Panc1 (cell line): ENCODE measurements at regions not wholly inside any gene's neighbourhood (a gene's known extent, or its start where the extent isn't known, plus 50 kb on each side); places are given as distances from the start of the nearest gene placed in this dataset.

Experiments
- ATAC-seq: fragments of 200-7000 bp; cut with Tn5 transposase; 2 replicates; pipeline ENCODE4 v1.9.1; 2020; ENCODE audit warnings: mild to moderate bottlenecking, moderate library complexity
- BruUV-seq: library from RNA; stranded (reverse); fragments of 400-500 nt; replicated peaks from 2 replicates; lab custom pipeline; 2021; lab: Mats Ljungman, UMichigan
- CTCF ChIA-PET: fragments of 300-600 bp; sonication (Branson Sonifier 250); formaldehyde crosslinking; loops from one replicate; lab custom pipeline; 2022; ENCODE audit warnings: antibody characterized with exemption; lab: Charles Lee
- POLR2A ChIA-PET: fragments of 300-600 bp; sonication (Branson Sonifier 250); formaldehyde crosslinking; loops from one replicate; lab custom pipeline; 2022; ENCODE audit warnings: antibody characterized with exemption; lab: Charles Lee
- DNase-seq: peaks from one replicate; pipeline ENCODE4 v3.0.0-alpha.2; 2010; ENCODE audit warnings: low read depth, low spot score
- H3K27ac ChIP-seq: 2 replicates; pipeline ENCODE4 v1.5.1; 2011; ENCODE audit warnings: mild to moderate bottlenecking, low read length, inconsistent platforms
- H3K27me3 ChIP-seq: fragments of 200-500 bp; sonication (Bioruptor generic); 2 replicates; pipeline ENCODE4 v1.6.0; 2014; ENCODE audit warnings: low read length, inconsistent platforms; ENCODE audit not compliant: control insufficient read depth, insufficient read depth
- H3K36me3 ChIP-seq: fragments of 200-500 bp; sonication (Bioruptor generic); 2 replicates; pipeline ENCODE4 v1.5.1; 2014; ENCODE audit warnings: inconsistent platforms, mild to moderate bottlenecking, low read length, moderate library complexity; ENCODE audit not compliant: control insufficient read depth, insufficient read depth
- H3K4me1 ChIP-seq: 2 replicates; pipeline ENCODE4 v1.5.1; 2011; ENCODE audit warnings: inconsistent platforms, mild to moderate bottlenecking, low read length, moderate library complexity; ENCODE audit not compliant: control insufficient read depth, insufficient read depth
- H3K4me3 ChIP-seq, 2 experiments: 2 replicates each; pipeline ENCODE4 v1.5.1; 2011 to 2012; ENCODE audit warnings: low read depth in 2 of 2, low read length in 2 of 2, mild to moderate bottlenecking in 2 of 2, inconsistent platforms in 1 of 2, moderate library complexity in 1 of 2
- H3K9me3 ChIP-seq: fragments of 200-500 bp; sonication (Bioruptor generic); 2 replicates; pipeline ENCODE4 v1.5.1; 2014; ENCODE audit warnings: low read depth, mild to moderate bottlenecking, inconsistent platforms, low read length, moderate library complexity; ENCODE audit not compliant: control insufficient read depth, insufficient read depth
- CTCF ChIP-seq: fragments of 450-650 bp; IDR thresholded peaks from 2 replicates; pipeline ENCODE4 v1.5.1; 2017; ENCODE audit warnings: mild to moderate bottlenecking
- POLR2AphosphoS5 ChIP-seq: IDR thresholded peaks from 2 replicates; pipeline ENCODE4 v1.6.1; 2012; ENCODE audit warnings: mild to moderate bottlenecking, low read depth, low read length, moderate library complexity
- REST ChIP-seq, 2 experiments: IDR thresholded peaks; 2 replicates each; pipeline ENCODE4 v1.6.1; 2011 to 2012; ENCODE audit warnings: low read depth in 2 of 2, control low read depth in 1 of 2, low read length in 1 of 2, mild to moderate bottlenecking in 1 of 2, moderate library complexity in 1 of 2; ENCODE audit not compliant: insufficient read depth in 1 of 2
- SIN3A ChIP-seq: IDR thresholded peaks from 2 replicates; pipeline ENCODE4 v1.6.1; 2012; ENCODE audit warnings: low read depth, mild to moderate bottlenecking, low read length, moderate library complexity, borderline replicate concordance; ENCODE audit not compliant: insufficient read depth
- TCF7L2 ChIP-seq: IDR thresholded peaks from 2 replicates; pipeline ENCODE4 v1.6.1; 2011; ENCODE audit warnings: mild to moderate bottlenecking, low read depth, low read length, inconsistent platforms
- in situ Hi-C: cut with HindIII; loops from 2 replicates; pipeline ENCODE4 v1.10.0; 2016; ENCODE audit warnings: low sequenced_read_pairs, low pct_unique_long_range_greater_than_20kb
- intact Hi-C: fragments of 100-400 bp; cut with micrococcal nuclease; formaldehyde crosslinking; loops from one replicate; pipeline ENCODE4 v1.10.0; 2022; ENCODE audit not compliant: unreplicated experiment

GRCh38 chr2:48066000-48066399, 159.7 kb upstream of the FBXO11 start:
- TF ChIP-seq CTCF (no peak), SIN3A (no peak), POLR2AphosphoS5 (no peak), REST (IDR thresholded peaks at IDR 0.05; ENCODE audit: insufficient read depth in 1 of 2, low read depth in 2 of 2, low read length in 1 of 2) (no peak), TCF7L2 (no peak)
- in situ Hi-C loops, result no loop called here
- H3K9me3 ChIP-seq, result no peaks in the 10 kb centered on the region
- no TSS peak for BruUV-seq
- ATAC-seq (no peak), DNase-seq (no peak)
- CTCF ChIA-PET, result no interaction called here
- intact Hi-C loops, result no loop called here
- no peaks in the 10 kb centered on the region for H3K36me3 ChIP-seq
- H3K4me1 ChIP-seq, result no peaks in the 10 kb centered on the region
- POLR2A ChIA-PET, result no interaction called here
- H3K27me3 ChIP-seq, result peaks cover 2% of the 10 kb centered on the region; the same call in 1 of the 2 replicates
- no peak overlapping the region for H3K4me3 ChIP-seq
- no peak overlapping the region for H3K27ac ChIP-seq

- POLR2A ChIA-PET, result no interaction called here
- DNase-seq, result no peak
- CTCF ChIA-PET, result no interaction called here
- H3K36me3 ChIP-seq, result no peaks in the 10 kb centered on the region
- H3K9me3 ChIP-seq, result no peaks in the 10 kb centered on the region
- no peaks in the 10 kb centered on the region for H3K4me1 ChIP-seq
- in situ Hi-C loops (no loop called here), intact Hi-C loops (no loop called here)
- ATAC-seq, result no peak
- H3K4me3 ChIP-seq, result no peak overlapping the region
- TF ChIP-seq SIN3A, result no peak
- no peak for TF ChIP-seq CTCF
- TF ChIP-seq POLR2AphosphoS5, result no peak
- no peak for TF ChIP-seq TCF7L2
- no peak for TF ChIP-seq REST (IDR thresholded peaks at IDR 0.05; ENCODE audit: insufficient read depth in 1 of 2, low read depth in 2 of 2, low read length in 1 of 2)
- H3K27ac ChIP-seq, result no peak overlapping the region
- H3K27me3 ChIP-seq, result no peaks in the 10 kb centered on the region; the same call in 1 of the 2 replicates
- no TSS peak for BruUV-seq
Measured at GRCh38 chr2:48069769-48070168, 163.5 kb upstream of the FBXO11 start.
